Esophagus squamous epithelium (tissue), 5 donors: ENCODE measurements at regions not wholly inside any gene's neighbourhood (a gene's known extent, or its start where the extent isn't known, plus 50 kb on each side); places are given as distances from the start of the nearest gene placed in this dataset.
"Not testable (repeated sequence)": the region's sequence is repeated elsewhere in the genome, so short reads cannot be mapped to it uniquely, and the experiment has no call there.

Experiments used
- DNase-seq: peaks from one replicate; lab custom pipeline; 2025; lab: John Stamatoyannopoulos, UW
- H3K27ac ChIP-seq, 4 donors: fragments of 200-600 bp; sonication (generic); one replicate each; pipeline ENCODE4 v1.5.1; 2016 to 2019; ENCODE audit warnings: mild to moderate bottlenecking in 1 of 4
- H3K27me3 ChIP-seq, 4 donors: fragments of 200-600 bp; sonication (generic); 1 replicate in 3 of 4; 2 replicates in 1 of 4; pipeline versions ENCODE4 v1.5.1 to v1.6.0; 2017 to 2021; ENCODE audit warnings: antibody characterized with exemption in 1 of 4
- H3K36me3 ChIP-seq, 3 donors: fragments of 200-600 bp; sonication (generic); one replicate each; pipeline ENCODE4 v1.5.1; 2016 to 2019
- H3K4me1 ChIP-seq, 3 donors: fragments of 200-600 bp; sonication (generic); one replicate each; pipeline ENCODE4 v1.5.1; 2017 to 2019
- H3K4me3 ChIP-seq, 4 donors: fragments of 200-600 bp; sonication (generic); 1 replicate in 3 of 4; 2 replicates in 1 of 4; pipeline ENCODE4 v1.5.1; 2016 to 2019; ENCODE audit warnings: mild to moderate bottlenecking in 2 of 4, moderate library complexity in 1 of 4
- H3K9me3 ChIP-seq, 3 donors: fragments of 200-600 bp; sonication (generic); one replicate each; pipeline ENCODE4 v1.5.1; 2016 to 2019
- POLR2A ChIP-seq, 4 donors: fragments of 450-650 bp; IDR thresholded peaks; one replicate each; pipeline ENCODE4 v1.6.1; 2017; ENCODE audit warnings: antibody characterized with exemption in 4 of 4, mild to moderate bottlenecking in 4 of 4, moderate library complexity in 3 of 4
- WGBS, 2 donors: methylation state at CpG; one replicate each; pipeline ENCODE4 v1.1.5; 2018; 5-methylcytosine and 5-hydroxymethylcytosine counted together
- intact Hi-C: fragments of 100-400 bp; cut with DNase I; formaldehyde crosslinking; loops from one replicate; pipeline ENCODE4 v1.15.0; 2022
- TF ChIP-seq, protein P1 (sequence below), 6 experiments: fragments of 450-650 bp in 4 of 6; fragments of 200-600 bp in 2 of 6; sonication (generic) in 2 of 6; IDR thresholded peaks; one replicate each; pipeline ENCODE4 v1.5.1; 2016 to 2019; ENCODE audit warnings: antibody characterized with exemption in 6 of 6, mild to moderate bottlenecking in 4 of 6, moderate library complexity in 4 of 6
- donor health status: DM: yes; HTN: yes; CAD: no.

DNA sequence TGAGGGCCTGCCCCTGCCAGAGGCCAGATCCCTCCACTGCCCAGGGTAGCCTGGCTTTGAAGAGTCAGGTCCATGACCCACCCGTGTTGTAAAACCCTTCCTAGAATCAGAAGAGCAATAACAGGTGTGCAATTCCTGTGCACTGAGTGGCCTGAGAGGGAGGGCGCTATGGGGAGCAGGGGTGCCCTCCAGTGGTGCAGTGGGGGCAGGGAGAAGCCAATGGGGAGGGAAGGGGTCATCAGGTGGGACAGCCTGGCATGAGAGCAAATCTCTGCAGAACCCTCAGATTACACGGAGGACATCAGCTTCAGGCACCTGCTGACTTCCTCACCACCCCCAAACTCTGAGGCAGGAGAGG lies 72.9 kb upstream of the ZNF469 start:
- TF ChIP-seq, protein P1, sequence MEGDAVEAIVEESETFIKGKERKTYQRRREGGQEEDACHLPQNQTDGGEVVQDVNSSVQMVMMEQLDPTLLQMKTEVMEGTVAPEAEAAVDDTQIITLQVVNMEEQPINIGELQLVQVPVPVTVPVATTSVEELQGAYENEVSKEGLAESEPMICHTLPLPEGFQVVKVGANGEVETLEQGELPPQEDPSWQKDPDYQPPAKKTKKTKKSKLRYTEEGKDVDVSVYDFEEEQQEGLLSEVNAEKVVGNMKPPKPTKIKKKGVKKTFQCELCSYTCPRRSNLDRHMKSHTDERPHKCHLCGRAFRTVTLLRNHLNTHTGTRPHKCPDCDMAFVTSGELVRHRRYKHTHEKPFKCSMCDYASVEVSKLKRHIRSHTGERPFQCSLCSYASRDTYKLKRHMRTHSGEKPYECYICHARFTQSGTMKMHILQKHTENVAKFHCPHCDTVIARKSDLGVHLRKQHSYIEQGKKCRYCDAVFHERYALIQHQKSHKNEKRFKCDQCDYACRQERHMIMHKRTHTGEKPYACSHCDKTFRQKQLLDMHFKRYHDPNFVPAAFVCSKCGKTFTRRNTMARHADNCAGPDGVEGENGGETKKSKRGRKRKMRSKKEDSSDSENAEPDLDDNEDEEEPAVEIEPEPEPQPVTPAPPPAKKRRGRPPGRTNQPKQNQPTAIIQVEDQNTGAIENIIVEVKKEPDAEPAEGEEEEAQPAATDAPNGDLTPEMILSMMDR (IDR thresholded peaks at IDR 0.05), result peak in 2 of 6 experiments; percentile 20 to 27
- TF ChIP-seq POLR2A (IDR thresholded peaks at IDR 0.05), result no peak
- no peak overlapping the region for H3K27ac ChIP-seq
- no peak for DNase-seq
- H3K36me3 ChIP-seq, result no peaks in the 10 kb centered on the region
- no peak overlapping the region for H3K4me3 ChIP-seq
- H3K27me3 ChIP-seq, result peaks cover 0 to 20% (median 0%) of the 10 kb centered on the region in 4 donors
- intact Hi-C loops, result no loop called here
- WGBS, 2 donors, result 0% methylated on average over 1 of the region's 3 CpGs; no CpG with 5 or more reads in 1 of the 2 donors
- no peaks in the 10 kb centered on the region for H3K9me3 ChIP-seq
- H3K4me1 ChIP-seq, result peaks cover 0 to 2% (median 1%) of the 10 kb centered on the region in 3 donors

DNA sequence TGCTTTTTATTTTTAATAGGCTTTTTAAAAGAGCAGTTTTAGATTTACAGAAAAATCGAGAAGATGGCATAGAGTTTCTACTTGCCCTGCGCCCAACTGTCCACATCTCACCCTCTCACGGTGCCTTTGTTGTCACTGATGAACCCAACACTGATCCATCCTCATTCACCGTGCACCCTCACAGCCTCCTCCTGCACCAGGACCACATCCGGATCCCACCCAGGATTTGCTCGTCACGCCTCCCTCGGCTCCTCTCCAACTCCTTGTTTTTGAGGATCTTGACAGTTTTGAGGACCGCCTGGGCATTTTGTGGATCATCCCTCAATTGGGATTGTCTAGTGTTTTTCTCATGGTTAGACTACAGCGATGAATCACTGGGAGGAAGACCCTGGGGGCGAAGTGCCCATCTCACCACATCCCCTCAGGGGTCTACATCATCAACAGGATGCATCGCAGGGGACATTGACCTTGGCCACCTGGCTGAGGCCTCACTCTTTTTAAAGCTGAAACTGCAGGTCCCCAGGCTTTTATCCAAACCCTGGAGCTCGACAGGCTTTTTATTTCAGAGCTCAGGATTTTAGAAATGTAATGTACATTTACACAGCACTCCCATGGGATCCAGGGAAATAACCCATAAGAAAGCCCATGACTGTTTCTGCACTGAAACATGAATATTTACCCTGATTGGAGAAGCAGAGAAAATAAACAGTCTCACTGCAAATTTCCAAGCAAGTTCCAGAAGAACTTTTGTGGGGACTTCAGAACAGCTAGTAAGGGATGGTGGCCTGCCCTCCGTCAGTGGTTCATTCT lies 71.8 kb upstream of the ZNF469 start:
- no peak for TF ChIP-seq POLR2A (IDR thresholded peaks at IDR 0.05)
- TF ChIP-seq, protein P1 (IDR thresholded peaks at IDR 0.05), result no peak
- no peak overlapping the region for H3K27ac ChIP-seq
- DNase-seq, result no peak
- no peak overlapping the region for H3K4me3 ChIP-seq
- no peaks in the 10 kb centered on the region for H3K9me3 ChIP-seq
- H3K4me1 ChIP-seq, result peaks cover 2 to 6% (median 4%) of the 10 kb centered on the region in 3 donors
- H3K27me3 ChIP-seq, result peaks cover 0 to 31% (median 0%) of the 10 kb centered on the region in 4 donors
- WGBS, 2 donors, result 80 to 87% methylated on average over 13 to 14 of the region's 14 CpGs
- intact Hi-C loops, result no loop called here
- no peaks in the 10 kb centered on the region for H3K36me3 ChIP-seq

DNA sequence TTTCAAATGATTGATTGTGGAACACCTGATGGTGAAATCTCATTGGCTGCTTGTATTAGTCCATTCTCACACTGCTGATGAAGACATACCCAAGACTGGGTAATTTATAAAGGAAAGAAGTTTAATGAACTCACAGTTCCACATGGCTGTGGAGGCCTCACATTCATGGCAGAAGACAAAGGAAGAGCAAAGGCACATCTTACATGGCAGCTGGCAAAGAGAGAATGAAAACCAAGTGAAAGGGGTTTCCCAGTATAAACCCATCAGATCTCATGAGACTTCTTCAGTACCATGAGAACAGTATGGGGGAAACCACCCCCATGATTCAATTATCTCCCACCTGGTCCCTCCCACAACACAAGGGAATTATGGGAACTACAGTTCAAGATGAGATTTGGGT lies 70.9 kb upstream of the ZNF469 start:
- peaks cover 2 to 10% (median 7%) of the 10 kb centered on the region in 3 donors for H3K4me1 ChIP-seq
- H3K36me3 ChIP-seq, DNase-seq, intact Hi-C loops, H3K9me3 ChIP-seq, H3K4me3 ChIP-seq, H3K27ac ChIP-seq: not testable (repeated sequence)
- H3K27me3 ChIP-seq, result peaks cover 0 to 35% (median 0%) of the 10 kb centered on the region in 4 donors

DNA sequence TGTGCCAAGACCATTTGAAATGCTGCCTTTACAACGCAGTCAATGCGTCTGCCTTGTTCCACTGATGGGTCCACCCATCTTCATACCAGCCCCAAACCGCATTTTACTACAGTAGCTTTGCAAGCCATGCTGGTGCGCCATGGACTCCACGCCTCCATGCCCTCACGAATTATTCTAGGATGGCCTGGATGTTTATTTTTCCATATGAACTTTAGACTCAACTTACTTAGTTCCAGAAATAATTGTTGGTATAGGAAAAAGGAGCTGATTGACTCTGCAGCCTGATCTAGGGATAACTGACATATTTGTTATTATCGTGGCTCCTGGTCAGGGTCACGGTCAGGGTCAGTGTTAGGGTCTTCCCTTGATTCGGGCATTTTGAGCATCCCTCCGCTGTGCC lies 70.0 kb upstream of the ZNF469 start:
- Histone ChIP-seq H3K4me1 (peaks cover 2 to 10% (median 7%) of the 10 kb centered on the region in 3 donors), H3K36me3 (no peaks in the 10 kb centered on the region), H3K27me3 (peaks cover 0 to 44% (median 0%) of the 10 kb centered on the region in 4 donors), H3K27ac (no peak overlapping the region), H3K4me3 (no peak overlapping the region), H3K9me3 (no peaks in the 10 kb centered on the region)
- intact Hi-C loops, result no loop called here
- DNase-seq, result no peak
- 85% methylated on average over 10 of the region's 10 CpGs for WGBS, 2 donors
- TF ChIP-seq, protein P1 (IDR thresholded peaks at IDR 0.05), result no peak
- TF ChIP-seq POLR2A (IDR thresholded peaks at IDR 0.05), result no peak

DNA sequence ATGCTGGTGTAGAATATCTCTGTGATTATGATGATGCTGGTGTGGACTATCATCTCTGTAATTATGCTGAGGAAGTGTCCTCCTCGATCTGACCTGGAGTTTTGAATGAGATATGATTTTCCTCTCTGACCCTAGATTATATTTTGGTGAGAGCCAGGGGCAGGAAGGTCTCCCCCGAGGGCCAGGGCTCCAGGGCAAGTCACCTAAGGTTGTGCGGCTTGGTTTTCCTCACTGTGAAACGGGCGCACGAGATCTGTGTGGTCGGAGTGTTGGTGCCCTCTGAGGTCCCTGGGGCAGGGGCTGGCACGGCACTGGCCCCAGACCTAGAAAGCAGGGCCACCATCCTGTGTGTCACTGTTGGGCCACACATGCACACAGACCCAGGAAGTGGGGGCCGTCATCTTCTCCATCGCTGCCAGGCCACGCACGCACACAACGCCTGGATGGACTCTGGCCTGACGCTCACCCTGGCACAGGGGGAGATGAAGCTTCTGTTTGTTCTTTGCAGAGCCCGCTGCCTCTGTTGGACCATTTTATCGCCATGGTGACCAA lies 67.7 kb upstream of the ZNF469 start:
- Histone ChIP-seq H3K27me3 (peaks cover 0 to 50% (median 0%) of the 10 kb centered on the region in 4 donors), H3K4me1 (peaks cover 2 to 16% (median 7%) of the 10 kb centered on the region in 3 donors), H3K27ac (no peak overlapping the region), H3K4me3 (no peak overlapping the region), H3K9me3 (no peaks in the 10 kb centered on the region), H3K36me3 (no peaks in the 10 kb centered on the region)
- 42 to 77% methylated on average over 2 to 7 of the region's 16 CpGs for WGBS, 2 donors
- DNase-seq, result no peak
- intact Hi-C loops, result no loop called here
- TF ChIP-seq POLR2A (IDR thresholded peaks at IDR 0.05), result no peak
- TF ChIP-seq, protein P1 (IDR thresholded peaks at IDR 0.05), result no peak
